ENCODE measurements at regions not wholly inside any gene's neighbourhood (a gene's known extent, or its start where the extent isn't known, plus 50 kb on each side); places are given as distances from the start of the nearest gene placed in this dataset.

GRCh38 chr2:149989447-149990063, 402.0 kb upstream of the MMADHC start:
- Histone ChIP-seq H3K4me3 (replicated peaks; ENCODE audit: low read depth, low read length) (no peak overlapping the region), H3K36me3 (ENCODE audit: control insufficient read depth, insufficient read depth, low read length) (no peaks in the 10 kb centered on the region), H3K27me3 (replicated peaks; ENCODE audit: control insufficient read depth, insufficient read depth, low read length) (no peaks in the 10 kb centered on the region)
- no peak for DNase-seq (ENCODE audit: extremely low read depth, insufficient read length)
- TF ChIP-seq CTCF (IDR thresholded peaks at IDR 0.05; ENCODE audit: insufficient read depth, low read length, poor library complexity, severe bottlenecking), result no peak

- no peaks in the 10 kb centered on the region for H3K36me3 ChIP-seq (ENCODE audit: control insufficient read depth, insufficient read depth, low read length)
- no peak overlapping the region for H3K4me3 ChIP-seq (replicated peaks; ENCODE audit: low read depth, low read length)
- no peaks in the 10 kb centered on the region for H3K27me3 ChIP-seq (replicated peaks; ENCODE audit: control insufficient read depth, insufficient read depth, low read length)
- no peak for DNase-seq (ENCODE audit: extremely low read depth, insufficient read length)
- no peak for TF ChIP-seq CTCF (IDR thresholded peaks at IDR 0.05; ENCODE audit: insufficient read depth, low read length, poor library complexity, severe bottlenecking)
Measured at GRCh38 chr2:149988361-149988760, 400.8 kb upstream of the MMADHC start.

- TF ChIP-seq CTCF (IDR thresholded peaks at IDR 0.05; ENCODE audit: insufficient read depth, low read length, poor library complexity, severe bottlenecking), result no peak
- H3K36me3 ChIP-seq (ENCODE audit: control insufficient read depth, insufficient read depth, low read length), result no peaks in the 10 kb centered on the region
- DNase-seq (ENCODE audit: extremely low read depth, insufficient read length), result no peak
- H3K4me3 ChIP-seq (replicated peaks; ENCODE audit: low read depth, low read length), result no peak overlapping the region
- no peaks in the 10 kb centered on the region for H3K27me3 ChIP-seq (replicated peaks; ENCODE audit: control insufficient read depth, insufficient read depth, low read length)
Measured at GRCh38 chr2:149986861-149987260, 399.3 kb upstream of the MMADHC start.

GRCh38 chr2:149984311-149984710, 396.7 kb upstream of the MMADHC start:
- Histone ChIP-seq H3K36me3 (ENCODE audit: control insufficient read depth, insufficient read depth, low read length) (no peaks in the 10 kb centered on the region), H3K27me3 (replicated peaks; ENCODE audit: control insufficient read depth, insufficient read depth, low read length) (no peaks in the 10 kb centered on the region), H3K4me3 (replicated peaks; ENCODE audit: low read depth, low read length) (no peak overlapping the region)
- TF ChIP-seq CTCF (IDR thresholded peaks at IDR 0.05; ENCODE audit: insufficient read depth, low read length, poor library complexity, severe bottlenecking), result no peak
- no peak for DNase-seq (ENCODE audit: extremely low read depth, insufficient read length)

- Histone ChIP-seq H3K4me3 (replicated peaks; ENCODE audit: low read depth, low read length) (no peak overlapping the region), H3K27me3 (replicated peaks; ENCODE audit: control insufficient read depth, insufficient read depth, low read length) (no peaks in the 10 kb centered on the region), H3K36me3 (ENCODE audit: control insufficient read depth, insufficient read depth, low read length) (no peaks in the 10 kb centered on the region)
- DNase-seq (ENCODE audit: extremely low read depth, insufficient read length), result no peak
- TF ChIP-seq CTCF (IDR thresholded peaks at IDR 0.05; ENCODE audit: insufficient read depth, low read length, poor library complexity, severe bottlenecking), result no peak
Measured at GRCh38 chr2:149972066-149972465, 384.5 kb upstream of the MMADHC start.
